ENCODE measurements at regions not wholly inside any gene's neighbourhood (a gene's known extent, or its start where the extent isn't known, plus 50 kb on each side); places are given as distances from the start of the nearest gene placed in this dataset.
A peak's percentile ranks its signal among the peaks of the same experiment; 100 is the strongest.

DNA sequence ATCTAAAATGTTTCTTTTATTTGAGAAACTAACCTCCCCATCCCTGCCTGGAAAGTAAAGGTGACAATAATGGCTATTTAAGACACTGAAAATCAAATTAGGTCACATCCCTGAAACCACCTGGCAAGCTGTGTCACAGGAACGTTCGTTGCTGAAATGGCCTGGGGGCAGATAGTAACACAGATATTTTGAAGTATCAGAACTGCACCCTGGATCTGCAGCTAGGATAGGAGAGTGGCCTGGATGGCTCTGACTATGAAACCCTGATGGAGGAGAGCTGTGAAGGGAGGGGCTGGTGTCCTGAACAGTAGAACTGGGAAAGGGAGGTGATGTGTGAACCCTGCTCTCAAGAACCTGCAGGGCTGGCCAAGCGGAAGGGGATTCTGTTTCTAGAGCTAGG, 648.3 kb upstream of the CFAP20DC start:
- no peak for DNase-seq

DNA sequence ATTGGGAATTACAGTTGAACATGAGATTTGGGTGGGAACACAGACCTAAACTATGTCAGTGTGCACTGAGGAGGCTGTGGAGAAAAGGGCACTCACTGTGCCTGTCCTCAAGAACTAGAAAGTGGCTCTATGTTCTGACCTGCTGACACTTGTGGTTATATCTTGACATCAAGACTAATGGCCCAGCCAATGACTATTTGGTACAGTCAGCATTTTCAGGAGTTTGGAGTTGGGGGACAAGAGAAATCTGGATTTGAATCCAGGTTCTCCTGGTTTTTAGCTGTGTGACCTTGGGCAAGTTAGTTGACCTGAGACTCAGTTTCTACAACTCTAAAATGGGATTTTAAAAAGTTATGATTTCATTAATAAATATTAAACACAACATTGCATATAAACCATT, 647.0 kb upstream of the CFAP20DC start:
- no peak for DNase-seq

DNA sequence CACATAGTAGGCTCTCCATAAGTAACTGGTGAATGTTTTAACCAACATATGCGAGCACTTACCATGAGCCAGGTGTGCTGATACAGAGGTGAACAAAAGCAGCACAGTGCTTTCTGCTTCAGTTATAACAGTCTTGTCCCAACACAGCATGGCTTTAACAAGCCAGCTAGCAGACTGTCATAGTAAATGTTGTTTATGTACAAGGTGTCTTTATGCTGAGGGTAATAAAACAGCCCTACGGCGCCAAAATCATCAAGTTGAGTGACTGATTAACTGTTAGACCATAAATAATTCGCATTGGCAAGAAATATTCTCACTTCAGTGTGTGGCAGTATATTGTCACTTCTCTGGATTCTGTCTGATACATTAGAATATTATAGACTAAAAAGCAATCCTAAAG, 646.0 kb upstream of the CFAP20DC start:
- DNase-seq, result no peak

DNA sequence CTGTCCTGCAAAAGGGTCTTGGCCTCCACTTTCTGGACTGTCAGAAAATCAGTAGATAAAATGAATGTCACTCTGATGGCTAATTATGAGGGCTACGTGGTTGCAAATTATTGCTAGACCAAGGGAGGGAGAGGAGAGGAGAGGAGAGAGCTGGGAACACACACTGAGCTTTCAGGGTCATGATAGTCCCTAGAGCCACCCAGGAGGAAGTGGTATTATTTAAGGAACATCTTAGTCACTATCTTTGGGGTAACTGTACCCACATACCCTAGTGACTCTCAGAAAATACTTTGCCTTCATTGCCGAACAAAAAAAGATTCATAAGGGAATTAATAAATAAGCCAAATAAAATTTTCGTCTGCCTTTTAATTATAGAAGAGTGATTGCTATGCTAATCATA, 642.3 kb upstream of the CFAP20DC start:
- DNase-seq, result no peak

DNA sequence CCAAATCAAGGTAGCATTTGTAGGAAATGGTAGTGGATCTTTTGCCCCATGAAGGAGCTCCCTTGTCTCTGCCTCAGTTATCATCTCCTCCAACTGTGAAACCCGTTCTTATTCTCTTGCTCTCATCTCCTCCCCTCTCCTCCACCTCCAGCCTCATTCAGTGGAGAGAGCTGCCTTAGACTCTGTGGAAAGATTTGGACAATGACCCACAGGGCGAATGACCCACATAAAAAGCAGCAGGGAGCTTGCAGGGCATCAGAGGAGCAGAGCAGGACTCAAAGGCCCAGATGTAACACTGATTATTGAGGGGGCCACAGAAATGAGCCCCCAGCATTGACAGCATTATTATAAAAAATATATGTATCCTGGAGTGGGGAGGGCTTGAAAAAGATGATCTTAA, 641.1 kb upstream of the CFAP20DC start:
- DNase-seq, result no peak

DNA sequence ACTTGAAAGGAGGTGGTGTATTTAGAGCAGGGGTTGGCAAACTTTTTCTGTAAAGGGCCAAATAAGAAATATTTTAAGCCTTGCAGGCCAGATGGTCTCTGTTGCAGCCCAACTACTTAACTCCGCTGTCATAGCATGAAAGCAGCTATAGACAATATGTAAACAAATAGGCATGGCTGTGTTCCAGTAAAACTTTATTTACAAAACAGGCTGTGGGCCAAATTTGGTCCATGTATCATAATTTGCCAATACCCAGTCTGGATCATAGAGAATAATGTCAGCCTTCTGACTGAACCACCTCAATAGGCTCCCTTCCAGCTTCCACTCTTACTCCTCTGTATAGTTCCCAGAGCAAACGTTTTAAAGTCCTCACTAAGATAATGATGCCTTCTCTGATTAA, 638.8 kb upstream of the CFAP20DC start:
- DNase-seq, result no peak

DNA sequence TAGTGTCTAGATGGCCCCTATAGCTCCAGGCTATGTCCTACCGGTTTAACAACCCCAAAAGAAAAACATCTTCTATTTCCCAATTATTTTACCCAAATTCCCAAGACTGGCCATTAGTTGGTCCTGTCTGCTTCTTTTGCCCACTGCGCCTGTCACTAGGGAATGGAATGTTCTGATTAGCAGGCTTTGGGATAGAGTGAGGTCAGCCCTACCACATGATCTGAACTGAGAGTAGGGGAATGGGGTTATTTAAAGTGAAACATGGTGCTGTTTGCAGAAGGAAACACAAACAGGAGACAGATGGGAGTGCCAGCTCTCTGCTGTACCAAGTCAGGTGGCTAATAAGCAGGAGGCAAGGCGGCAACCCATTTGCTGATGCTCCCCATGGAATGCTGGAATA, 635.6 kb upstream of the CFAP20DC start:
- DNase-seq, result no peak

DNA sequence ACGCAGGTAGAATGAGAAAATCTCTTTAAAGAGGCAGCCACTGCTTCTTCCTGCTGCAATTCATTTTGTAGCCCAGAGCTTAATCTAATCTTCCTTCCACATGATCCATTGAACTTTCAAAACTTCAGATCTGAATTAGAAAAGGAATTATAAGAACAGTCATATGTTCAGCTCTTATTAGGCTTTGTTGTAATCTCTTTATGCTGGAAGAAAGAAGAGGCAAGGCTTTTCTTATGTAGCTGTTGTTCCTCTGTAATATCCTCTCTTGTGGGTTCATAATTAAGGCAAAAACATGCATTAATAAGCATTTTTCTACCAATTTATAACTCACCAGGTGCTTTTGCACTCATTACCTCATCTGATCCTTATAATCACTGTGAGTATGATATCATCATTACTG, 634.9 kb upstream of the CFAP20DC start:
- DNase-seq, result no peak

DNA sequence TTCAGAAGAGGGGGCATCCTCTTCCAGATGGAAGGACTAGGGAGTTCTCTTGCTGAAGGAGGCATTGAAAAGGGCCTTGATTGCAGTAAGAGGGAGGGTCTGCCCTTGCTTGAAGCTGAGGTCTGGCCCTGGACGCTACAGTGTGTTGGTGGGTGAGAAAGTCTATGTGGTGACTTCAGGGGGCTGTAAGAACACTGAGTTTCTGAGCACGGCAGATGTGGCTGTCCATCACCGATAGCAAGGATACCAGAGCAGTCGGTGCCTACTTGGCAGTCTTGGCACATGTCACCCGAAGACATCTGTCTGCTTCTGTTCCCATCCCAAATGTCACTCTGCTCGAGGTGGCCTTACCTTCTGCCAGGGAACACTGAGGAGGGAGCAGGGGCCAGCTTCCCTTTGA, 631.1 kb upstream of the CFAP20DC start:
- DNase-seq, result no peak

DNA sequence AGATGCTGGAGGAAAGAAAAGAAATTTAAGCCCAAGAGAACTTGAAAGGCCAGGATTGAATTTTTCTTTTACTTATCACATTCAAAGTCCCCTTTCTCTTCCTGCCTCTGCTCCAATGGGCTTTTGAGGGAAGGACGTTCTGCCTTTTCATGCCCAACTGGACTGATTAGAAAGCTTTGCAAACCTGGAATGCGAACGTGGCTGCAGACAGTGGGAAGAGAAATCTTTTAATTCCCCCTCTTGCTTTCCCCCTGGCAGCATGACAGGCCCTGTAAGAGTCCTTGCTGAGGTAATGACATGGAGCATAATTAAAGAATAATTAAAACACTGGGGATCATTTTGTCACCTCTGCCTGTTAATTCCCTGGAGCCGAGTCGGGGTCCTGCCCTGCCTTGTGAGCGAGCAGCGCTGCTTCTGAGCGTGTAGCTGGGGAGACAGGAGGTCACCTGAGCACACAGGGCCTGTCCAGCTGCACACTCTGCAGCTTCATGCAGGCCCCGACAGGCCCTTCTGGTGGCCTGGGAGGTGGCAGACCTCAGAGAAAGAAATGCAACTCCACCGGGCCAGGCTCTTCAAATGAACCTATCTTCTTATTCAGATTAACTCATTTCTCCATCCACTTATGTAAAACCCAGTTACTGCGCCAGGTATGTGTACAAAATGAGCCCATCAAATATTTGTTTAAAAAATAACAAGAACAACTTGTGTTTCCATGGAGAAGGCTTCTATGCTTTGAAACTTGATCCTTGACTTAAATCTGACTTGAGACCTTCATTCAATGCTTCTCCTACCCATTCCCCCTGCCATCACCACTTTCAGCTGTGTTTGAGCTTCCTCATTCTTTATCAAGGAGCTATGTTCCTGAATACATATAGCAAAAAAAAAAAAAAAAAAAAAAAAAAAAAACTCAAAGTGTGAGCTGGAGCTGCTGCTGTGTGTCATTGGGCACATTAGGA, 628.2 kb upstream of the CFAP20DC start:
- DNase-seq, result no peak

DNA sequence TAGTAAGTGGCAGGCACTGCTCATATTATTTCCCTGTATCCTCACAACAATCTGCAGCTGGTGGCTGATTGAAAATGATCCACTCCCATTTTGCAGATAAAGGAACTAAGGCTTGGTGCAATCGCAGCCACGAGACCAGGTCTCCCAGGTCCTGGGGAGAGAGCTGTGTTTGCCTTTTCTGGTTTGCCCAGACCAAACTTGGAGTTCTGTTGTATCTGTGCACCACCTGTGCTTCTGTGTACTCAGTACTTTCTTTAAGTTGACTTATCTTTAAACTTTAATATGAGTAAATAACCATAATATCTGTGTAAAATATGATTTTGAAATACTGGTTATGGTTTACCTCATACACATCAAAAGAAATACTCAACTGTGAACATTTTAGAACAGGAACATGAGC, 625.7 kb upstream of the CFAP20DC start:
- no peak for DNase-seq

DNA sequence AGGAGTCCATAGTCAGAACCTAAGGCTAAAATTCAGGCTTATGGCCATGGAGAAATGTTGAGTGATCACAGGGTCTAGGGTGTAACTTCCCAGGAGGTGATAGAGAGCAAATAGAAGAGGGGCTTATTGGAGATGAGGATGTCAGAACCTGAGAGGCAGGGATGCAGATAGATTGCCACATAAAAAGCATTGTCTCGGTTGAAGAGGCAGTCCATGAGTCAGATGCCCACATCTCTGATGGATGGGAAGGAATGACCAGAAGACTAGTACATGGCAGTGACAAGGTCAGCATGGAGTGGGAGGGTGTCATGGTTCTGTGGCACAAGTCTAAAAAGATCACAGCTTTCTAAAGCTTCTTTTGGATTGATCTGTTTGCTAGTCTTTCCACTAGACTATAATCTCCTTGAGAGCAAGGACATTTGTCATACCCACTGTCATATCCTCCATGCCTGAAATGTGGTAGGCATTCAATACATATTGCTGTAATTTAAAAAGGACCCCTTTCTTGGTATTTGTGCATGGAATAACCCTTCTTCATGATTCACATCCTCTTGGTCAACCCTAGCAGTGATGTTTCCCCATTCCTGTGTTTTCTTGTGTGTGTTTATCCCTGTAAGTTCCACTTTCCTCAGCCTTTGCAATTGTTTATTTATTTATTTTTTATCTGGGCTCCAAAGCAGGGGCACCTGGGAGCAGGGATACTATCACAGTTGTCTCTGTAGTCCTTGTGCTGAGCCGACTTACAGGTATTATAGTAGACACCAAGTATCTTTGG, 613.4 kb upstream of the CFAP20DC start:
- no peak for DNase-seq

DNA sequence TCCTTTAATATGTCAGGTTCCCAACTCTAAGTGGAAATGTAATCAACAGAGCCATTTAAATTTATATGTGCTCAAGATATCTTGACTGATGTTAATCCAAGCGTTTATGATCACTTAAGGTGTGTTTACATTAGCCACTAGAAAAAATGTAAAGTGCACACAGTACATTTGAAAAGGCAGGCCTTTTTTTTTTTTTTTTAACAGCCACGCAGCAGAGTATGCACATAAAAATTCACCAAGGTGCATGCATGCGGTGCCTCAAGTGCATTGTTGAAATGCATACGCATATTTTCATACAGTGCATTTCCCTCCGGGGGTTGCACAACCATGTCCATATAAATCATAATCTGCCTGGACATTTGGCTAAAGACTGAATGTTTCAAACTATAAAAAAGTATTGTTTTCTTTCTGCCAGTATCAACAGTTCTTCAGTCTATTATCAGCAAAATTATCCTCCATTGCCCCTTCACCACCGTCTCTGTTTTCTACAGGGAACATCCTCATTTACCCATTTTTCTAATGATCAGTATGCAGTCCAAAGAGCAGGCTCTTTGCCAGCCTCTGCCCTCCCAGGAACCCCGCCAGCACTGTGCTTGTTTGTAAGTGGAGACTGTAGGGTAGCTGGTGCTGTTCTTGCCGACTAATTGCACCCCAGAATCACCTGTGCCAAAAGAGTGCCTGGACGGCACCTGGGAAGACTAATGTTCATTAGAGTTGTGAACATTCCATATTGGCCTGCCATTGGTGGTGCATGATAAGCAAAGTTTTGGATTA, 611.2 kb upstream of the CFAP20DC start:
- DNase-seq, result no peak

DNA sequence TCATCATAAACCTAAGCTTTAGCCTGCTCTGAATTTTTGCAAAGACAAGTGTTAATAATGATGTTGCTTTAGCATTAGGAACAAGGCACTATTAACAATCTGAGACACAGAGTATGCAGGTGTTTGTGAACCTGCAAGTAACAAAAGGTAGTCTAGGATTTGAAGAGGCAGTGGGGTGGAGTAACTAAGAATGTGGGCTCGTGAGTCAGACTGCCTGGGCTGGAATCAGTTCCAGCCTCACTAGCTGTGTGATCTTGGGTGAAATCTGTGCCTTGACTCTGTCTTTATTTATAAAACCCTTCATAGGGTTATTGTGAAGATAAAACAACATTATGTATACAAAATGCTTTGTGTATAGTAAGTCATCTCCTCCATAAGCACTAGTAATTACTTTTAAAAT, 610.6 kb upstream of the CFAP20DC start:
- no peak for DNase-seq

DNA sequence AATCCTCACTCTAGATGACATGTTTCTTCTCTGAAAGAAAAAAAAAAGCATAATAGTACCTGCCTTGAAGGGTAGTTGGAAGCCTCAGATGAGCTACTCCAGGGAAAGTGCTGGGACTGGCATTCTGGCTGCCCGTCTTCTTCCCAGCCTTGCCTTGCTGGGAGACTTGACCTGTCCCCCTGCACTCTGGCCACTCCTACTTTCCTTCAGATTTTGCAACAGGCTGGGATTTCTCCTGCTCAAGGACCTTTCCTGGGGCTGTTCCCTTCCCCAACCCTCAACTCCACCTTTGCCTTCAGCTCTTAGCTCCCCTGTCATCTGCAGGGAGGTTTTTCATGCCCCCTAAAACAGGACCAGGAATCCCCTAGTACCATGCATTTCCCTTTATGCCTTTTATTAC, 609.9 kb upstream of the CFAP20DC start:
- DNase-seq, result no peak

DNA sequence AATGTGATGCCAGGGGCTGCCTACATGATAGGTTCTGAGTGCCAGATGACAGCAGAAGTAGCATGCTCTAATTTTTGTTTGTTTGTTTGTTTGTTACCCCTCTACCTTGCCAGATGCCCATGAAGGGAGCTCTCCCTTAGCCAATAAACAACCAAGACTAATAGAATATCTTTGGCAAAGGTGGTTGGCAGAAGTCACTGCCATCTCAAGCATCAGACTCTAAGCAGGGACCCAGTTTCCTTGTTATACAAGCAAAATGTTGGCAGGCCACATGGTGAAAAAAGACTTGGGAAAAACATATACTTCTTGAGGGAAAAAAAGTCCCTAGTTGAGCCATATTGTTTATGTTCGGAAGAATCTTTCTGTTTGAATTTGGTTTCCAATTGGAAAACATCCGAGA, 609.0 kb upstream of the CFAP20DC start:
- no peak for DNase-seq

DNA sequence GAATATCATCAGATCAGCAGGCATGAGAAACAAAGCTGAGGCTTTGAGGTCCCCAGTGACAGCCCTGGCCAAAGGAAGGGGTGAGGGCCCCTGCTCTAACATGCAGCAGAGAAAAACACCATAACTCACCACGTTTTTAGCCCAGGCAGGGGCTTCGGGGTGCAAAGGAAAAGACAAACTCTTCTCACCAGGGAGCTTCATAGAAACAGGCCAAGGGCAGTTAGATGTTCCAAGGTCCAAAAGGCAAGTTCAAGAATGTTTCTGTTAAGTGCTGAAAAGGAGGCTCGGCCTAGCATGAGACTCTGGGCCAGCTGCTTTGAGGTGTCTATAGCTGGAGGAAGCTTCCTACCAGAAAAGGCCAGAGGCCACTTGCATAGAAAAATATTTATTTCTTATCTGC, 608.4 kb upstream of the CFAP20DC start:
- DNase-seq, result no peak

DNA sequence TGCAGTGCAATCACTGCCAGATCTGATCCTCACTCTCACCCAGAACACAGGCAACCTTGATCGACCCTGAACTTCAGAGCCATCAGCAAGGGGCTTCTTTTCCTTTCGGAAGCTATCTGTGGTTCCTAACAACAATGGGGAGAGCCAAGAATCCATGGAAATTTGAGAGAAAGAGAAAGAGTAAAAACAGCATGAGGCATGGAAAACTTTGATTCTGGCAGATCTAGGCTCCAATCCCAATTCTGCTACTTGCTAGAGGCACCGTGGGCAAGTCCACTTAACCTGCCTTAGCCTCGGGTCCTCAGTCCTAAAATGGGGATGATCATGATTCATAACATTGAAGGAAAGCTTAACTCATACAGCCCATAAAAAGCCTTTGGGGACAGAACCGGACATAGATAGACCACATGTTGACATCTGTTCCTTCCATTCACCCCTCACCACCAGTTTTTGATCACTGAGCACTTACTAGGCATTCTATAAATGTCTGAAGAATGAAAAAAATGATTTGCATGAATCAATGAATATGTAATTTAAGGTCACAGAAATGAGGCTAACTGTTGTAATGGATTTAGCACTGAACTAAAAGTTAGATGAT, 605.7 kb upstream of the CFAP20DC start:
- DNase-seq, result no peak

DNA sequence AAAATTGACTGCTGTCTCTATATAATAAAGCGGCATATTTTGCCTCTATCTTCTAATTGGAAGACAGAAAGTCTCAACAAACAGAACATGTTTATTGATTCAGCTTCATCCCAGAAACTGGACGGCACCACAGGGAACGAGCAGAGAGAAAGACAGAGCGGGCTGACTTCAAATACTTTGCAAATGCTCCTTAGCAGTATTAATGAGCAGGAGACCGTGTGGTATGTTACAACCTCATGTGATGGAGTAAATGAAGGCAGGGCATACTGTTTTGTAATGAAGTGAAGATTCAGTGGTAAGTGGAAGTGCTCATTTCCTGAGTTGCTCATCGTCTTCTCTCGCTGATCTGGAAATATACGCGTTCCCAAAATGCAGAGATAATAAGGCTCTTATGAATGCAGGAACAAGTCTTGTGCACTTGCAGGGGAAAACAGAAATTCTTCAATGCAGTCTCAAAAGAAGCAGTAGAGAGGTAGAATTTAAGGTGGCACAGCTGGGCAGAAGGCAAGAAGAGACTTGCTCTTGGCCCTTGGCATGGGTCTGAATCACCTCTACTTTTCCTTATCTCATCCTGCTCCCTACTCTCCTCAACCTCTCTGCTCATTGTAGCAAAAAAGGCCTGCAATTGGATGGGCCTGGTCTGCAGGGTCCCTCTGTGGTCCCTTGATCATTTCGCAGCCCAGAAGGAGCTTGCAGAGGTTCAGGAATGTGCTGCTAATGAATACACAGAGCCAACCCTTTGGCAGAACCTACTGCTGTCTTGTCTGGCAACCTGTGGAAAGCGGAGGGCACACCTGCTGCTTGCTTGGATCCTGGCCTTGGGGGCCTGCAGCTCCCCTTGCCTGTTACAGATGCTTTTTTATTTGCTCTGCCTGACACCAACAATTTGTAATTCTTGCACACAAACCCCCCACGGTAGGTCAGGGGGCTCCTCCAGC, 604.9 kb upstream of the CFAP20DC start:
- DNase-seq, result peak in 1 of 2 donors; percentile 3

DNA sequence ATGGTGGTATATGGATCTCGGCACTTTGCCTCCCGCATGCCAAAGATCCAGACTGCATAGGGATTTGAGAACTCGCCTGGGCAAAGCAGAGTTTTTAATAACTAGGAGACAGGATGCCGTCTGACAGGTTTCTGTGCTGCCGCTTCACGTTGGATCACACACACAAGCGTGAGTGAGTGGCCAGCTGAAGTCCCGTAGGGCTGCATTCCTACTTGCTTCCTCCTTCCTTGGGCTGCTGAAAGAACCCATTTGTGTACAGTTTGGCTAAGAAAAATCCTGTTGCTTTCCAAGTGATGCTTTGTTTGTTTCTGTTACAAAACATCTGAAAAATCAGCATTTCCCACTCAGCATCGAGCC, 604.3 kb upstream of the CFAP20DC start:
- DNase-seq, result no peak

DNA sequence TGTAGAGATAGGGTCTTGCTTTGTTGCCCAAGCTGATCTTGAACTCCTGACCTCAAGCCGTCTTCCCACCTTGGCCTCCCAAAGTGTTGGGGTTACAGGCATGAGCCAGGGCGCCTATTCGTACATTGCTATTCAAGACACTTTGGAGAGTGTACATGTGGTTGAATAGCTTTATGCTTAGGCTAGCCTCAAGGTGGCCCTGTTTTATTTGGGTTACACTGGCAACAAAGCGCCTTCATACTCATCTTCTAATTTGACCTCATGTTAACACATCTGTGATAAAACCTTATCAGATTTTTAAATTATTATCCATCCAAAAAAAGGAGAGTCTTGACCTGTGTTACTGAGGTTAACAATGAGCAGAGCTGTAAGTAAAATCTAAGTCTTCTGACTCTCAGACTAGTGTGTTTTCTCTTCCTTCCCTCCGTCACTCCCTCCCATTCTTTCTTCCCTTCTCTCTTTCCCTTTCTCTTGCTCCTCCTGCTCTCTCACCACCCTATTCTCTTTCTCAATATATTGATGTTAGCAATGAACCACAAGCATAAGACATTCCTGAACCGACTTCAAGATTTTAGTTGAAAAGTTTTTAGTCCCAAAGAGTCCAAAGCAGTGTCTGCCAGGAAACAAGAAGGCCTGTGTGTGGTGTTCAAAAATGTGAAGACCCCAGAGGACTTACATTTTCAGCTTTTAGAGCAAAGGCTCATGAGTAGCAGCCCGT, 603.7 kb upstream of the CFAP20DC start:
- no peak for DNase-seq
